ENCODE measurements at regions not wholly inside any gene's neighbourhood (a gene's known extent, or its start where the extent isn't known, plus 50 kb on each side); places are given as distances from the start of the nearest gene placed in this dataset.

DNA sequence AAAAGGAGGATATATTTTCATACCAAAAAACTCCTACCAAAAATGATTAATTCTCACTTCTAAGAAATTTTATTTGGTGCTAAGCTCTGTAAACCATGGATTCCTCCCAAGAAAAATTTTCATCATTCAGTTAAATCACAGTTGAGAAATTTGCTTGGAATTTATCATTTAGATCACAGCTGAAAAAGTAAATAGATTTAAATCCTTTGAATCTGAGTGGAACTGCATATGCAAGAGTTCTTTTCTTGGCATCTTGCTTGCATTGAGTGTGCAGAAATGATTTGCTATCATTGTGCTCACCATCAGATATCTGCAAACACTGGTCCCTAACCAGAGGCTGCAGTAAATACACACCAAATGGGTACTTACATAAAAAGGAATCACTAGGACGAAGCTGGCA, 836.1 kb upstream of the CDH6 start (continued):
- TF ChIP-seq, protein P1, sequence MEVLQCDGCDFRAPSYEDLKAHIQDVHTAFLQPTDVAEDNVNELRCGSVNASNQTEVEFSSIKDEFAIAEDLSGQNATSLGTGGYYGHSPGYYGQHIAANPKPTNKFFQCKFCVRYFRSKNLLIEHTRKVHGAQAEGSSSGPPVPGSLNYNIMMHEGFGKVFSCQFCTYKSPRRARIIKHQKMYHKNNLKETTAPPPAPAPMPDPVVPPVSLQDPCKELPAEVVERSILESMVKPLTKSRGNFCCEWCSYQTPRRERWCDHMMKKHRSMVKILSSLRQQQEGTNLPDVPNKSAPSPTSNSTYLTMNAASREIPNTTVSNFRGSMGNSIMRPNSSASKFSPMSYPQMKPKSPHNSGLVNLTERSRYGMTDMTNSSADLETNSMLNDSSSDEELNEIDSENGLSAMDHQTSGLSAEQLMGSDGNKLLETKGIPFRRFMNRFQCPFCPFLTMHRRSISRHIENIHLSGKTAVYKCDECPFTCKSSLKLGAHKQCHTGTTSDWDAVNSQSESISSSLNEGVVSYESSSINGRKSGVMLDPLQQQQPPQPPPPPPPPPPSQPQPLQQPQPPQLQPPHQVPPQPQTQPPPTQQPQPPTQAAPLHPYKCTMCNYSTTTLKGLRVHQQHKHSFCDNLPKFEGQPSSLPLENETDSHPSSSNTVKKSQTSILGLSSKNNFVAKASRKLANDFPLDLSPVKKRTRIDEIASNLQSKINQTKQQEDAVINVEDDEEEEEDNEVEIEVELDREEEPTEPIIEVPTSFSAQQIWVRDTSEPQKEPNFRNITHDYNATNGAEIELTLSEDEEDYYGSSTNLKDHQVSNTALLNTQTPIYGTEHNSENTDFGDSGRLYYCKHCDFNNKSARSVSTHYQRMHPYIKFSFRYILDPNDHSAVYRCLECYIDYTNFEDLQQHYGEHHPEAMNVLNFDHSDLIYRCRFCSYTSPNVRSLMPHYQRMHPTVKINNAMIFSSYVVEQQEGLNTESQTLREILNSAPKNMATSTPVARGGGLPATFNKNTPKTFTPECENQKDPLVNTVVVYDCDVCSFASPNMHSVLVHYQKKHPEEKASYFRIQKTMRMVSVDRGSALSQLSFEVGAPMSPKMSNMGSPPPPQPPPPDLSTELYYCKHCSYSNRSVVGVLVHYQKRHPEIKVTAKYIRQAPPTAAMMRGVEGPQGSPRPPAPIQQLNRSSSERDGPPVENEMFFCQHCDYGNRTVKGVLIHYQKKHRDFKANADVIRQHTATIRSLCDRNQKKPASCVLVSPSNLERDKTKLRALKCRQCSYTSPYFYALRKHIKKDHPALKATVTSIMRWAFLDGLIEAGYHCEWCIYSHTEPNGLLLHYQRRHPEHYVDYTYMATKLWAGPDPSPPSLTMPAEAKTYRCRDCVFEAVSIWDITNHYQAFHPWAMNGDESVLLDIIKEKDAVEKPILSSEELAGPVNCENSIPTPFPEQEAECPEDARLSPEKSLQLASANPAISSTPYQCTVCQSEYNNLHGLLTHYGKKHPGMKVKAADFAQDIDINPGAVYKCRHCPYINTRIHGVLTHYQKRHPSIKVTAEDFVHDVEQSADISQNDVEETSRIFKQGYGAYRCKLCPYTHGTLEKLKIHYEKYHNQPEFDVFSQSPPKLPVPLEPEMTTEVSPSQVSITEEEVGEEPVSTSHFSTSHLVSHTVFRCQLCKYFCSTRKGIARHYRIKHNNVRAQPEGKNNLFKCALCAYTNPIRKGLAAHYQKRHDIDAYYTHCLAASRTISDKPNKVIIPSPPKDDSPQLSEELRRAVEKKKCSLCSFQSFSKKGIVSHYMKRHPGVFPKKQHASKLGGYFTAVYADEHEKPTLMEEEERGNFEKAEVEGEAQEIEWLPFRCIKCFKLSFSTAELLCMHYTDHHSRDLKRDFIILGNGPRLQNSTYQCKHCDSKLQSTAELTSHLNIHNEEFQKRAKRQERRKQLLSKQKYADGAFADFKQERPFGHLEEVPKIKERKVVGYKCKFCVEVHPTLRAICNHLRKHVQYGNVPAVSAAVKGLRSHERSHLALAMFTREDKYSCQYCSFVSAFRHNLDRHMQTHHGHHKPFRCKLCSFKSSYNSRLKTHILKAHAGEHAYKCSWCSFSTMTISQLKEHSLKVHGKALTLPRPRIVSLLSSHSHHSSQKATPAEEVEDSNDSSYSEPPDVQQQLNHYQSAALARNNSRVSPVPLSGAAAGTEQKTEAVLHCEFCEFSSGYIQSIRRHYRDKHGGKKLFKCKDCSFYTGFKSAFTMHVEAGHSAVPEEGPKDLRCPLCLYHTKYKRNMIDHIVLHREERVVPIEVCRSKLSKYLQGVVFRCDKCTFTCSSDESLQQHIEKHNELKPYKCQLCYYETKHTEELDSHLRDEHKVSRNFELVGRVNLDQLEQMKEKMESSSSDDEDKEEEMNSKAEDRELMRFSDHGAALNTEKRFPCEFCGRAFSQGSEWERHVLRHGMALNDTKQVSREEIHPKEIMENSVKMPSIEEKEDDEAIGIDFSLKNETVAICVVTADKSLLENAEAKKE (CRISPR knock-in tag; IDR thresholded peaks at IDR 0.05) = no peak
- TF ChIP-seq, protein P2, sequence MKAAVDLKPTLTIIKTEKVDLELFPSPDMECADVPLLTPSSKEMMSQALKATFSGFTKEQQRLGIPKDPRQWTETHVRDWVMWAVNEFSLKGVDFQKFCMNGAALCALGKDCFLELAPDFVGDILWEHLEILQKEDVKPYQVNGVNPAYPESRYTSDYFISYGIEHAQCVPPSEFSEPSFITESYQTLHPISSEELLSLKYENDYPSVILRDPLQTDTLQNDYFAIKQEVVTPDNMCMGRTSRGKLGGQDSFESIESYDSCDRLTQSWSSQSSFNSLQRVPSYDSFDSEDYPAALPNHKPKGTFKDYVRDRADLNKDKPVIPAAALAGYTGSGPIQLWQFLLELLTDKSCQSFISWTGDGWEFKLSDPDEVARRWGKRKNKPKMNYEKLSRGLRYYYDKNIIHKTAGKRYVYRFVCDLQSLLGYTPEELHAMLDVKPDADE (IDR thresholded peaks at IDR 0.05) = no peak
- TF ChIP-seq, protein P3, sequence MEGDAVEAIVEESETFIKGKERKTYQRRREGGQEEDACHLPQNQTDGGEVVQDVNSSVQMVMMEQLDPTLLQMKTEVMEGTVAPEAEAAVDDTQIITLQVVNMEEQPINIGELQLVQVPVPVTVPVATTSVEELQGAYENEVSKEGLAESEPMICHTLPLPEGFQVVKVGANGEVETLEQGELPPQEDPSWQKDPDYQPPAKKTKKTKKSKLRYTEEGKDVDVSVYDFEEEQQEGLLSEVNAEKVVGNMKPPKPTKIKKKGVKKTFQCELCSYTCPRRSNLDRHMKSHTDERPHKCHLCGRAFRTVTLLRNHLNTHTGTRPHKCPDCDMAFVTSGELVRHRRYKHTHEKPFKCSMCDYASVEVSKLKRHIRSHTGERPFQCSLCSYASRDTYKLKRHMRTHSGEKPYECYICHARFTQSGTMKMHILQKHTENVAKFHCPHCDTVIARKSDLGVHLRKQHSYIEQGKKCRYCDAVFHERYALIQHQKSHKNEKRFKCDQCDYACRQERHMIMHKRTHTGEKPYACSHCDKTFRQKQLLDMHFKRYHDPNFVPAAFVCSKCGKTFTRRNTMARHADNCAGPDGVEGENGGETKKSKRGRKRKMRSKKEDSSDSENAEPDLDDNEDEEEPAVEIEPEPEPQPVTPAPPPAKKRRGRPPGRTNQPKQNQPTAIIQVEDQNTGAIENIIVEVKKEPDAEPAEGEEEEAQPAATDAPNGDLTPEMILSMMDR (conservative IDR thresholded peaks at IDR 0.05; ENCODE audit: low read depth in 2 of 2) = no peak
- TF ChIP-seq JUNB (IDR thresholded peaks at IDR 0.05; ENCODE audit: unreplicated experiment) (no peak), REST (IDR thresholded peaks at IDR 0.05; ENCODE audit: unreplicated experiment) (no peak), EZH2phosphoT487 (IDR thresholded peaks at IDR 0.05; ENCODE audit: unreplicated experiment) (no peak)

All from GM23338 (cell line).